ENCODE measurements at regions not wholly inside any gene's neighbourhood (a gene's known extent, or its start where the extent isn't known, plus 50 kb on each side); places are given as distances from the start of the nearest gene placed in this dataset.

- peaks cover 31% of the 10 kb centered on the region for H3K4me1 Mint-ChIP-seq (ENCODE audit: unreplicated experiment)
- TF ChIP-seq CTCF (conservative IDR thresholded peaks at IDR 0.05), result no peak
- DNase-seq (ENCODE audit: extremely low spot score, unreplicated experiment), result no peak
- H3K4me3 Mint-ChIP-seq, result no peak overlapping the region
- H3K9me3 Mint-ChIP-seq, result no peaks in the 10 kb centered on the region
- H3K27me3 Mint-ChIP-seq, result no peaks in the 10 kb centered on the region
- H3K36me3 Mint-ChIP-seq, result no peaks in the 10 kb centered on the region
- no peak overlapping the region for H3K27ac Mint-ChIP-seq
These were observed 85.9 kb upstream of the NCOR2 start for GRCh38 chr12:124653169-124653931.

GRCh38 chr12:124652661-124653060 lies 85.2 kb upstream of the NCOR2 start:
- H3K4me1 Mint-ChIP-seq (ENCODE audit: unreplicated experiment), result peaks cover 31% of the 10 kb centered on the region
- no peak overlapping the region for H3K4me3 Mint-ChIP-seq
- no peaks in the 10 kb centered on the region for H3K36me3 Mint-ChIP-seq
- DNase-seq (ENCODE audit: extremely low spot score, unreplicated experiment), result no peak
- no peak overlapping the region for H3K27ac Mint-ChIP-seq
- H3K9me3 Mint-ChIP-seq, result no peaks in the 10 kb centered on the region
- TF ChIP-seq CTCF (conservative IDR thresholded peaks at IDR 0.05), result no peak
- H3K27me3 Mint-ChIP-seq, result no peaks in the 10 kb centered on the region

- no peaks in the 10 kb centered on the region for H3K27me3 Mint-ChIP-seq
- no peaks in the 10 kb centered on the region for H3K36me3 Mint-ChIP-seq
- no peak for DNase-seq (ENCODE audit: extremely low spot score, unreplicated experiment)
- TF ChIP-seq CTCF (conservative IDR thresholded peaks at IDR 0.05), result no peak
- H3K9me3 Mint-ChIP-seq, result no peaks in the 10 kb centered on the region
- no peak overlapping the region for H3K27ac Mint-ChIP-seq
- peaks cover 27% of the 10 kb centered on the region for H3K4me1 Mint-ChIP-seq (ENCODE audit: unreplicated experiment)
- H3K4me3 Mint-ChIP-seq, result no peak overlapping the region
These were observed 84.3 kb upstream of the NCOR2 start for GRCh38 chr12:124651516-124652273.

- no peak for DNase-seq (ENCODE audit: extremely low spot score, unreplicated experiment)
- Mint-ChIP-seq H3K4me1 (ENCODE audit: unreplicated experiment) (peaks cover 27% of the 10 kb centered on the region), H3K27me3 (no peaks in the 10 kb centered on the region), H3K36me3 (no peaks in the 10 kb centered on the region), H3K4me3 (no peak overlapping the region), H3K27ac (no peak overlapping the region), H3K9me3 (no peaks in the 10 kb centered on the region)
- no peak for TF ChIP-seq CTCF (conservative IDR thresholded peaks at IDR 0.05)
These were observed 83.5 kb upstream of the NCOR2 start for GRCh38 chr12:124650912-124651311.

GRCh38 chr12:124648710-124649384 lies 81.4 kb upstream of the NCOR2 start:
- no peak overlapping the region for H3K4me3 Mint-ChIP-seq
- H3K27ac Mint-ChIP-seq, result no peak overlapping the region
- no peak for DNase-seq (ENCODE audit: extremely low spot score, unreplicated experiment)
- no peak for TF ChIP-seq CTCF (conservative IDR thresholded peaks at IDR 0.05)
- H3K9me3 Mint-ChIP-seq, result no peaks in the 10 kb centered on the region
- peaks cover 14% of the 10 kb centered on the region for H3K4me1 Mint-ChIP-seq (ENCODE audit: unreplicated experiment)
- H3K27me3 Mint-ChIP-seq, result no peaks in the 10 kb centered on the region
- no peaks in the 10 kb centered on the region for H3K36me3 Mint-ChIP-seq

Measured in type B pancreatic cell (in vitro differentiated cells).